Left lung (tissue), 4 donors: ENCODE measurements at regions not wholly inside any gene's neighbourhood (a gene's known extent, or its start where the extent isn't known, plus 50 kb on each side); places are given as distances from the start of the nearest gene placed in this dataset.

Source experiments
- ATAC-seq: fragments of 200-7000 bp; cut with Tn5 transposase; one replicate; pipeline ENCODE4 v1.9.1; 2020; ENCODE audit warnings: moderate library complexity
- DNase-seq, 4 donors: peaks; one replicate each; pipeline ENCODE4 v3.0.0-alpha.2; 2013 to 2020
- H3K27ac ChIP-seq, 2 donors: fragments of 200-600 bp; sonication (generic) in 1 of 2; one replicate each; pipeline versions ENCODE4 v1.5.0 to v1.8.0; 2020 to 2021
- H3K27me3 ChIP-seq, 2 donors: fragments of 200-600 bp; sonication (generic) in 1 of 2; one replicate each; pipeline versions ENCODE4 v1.5.0 to v1.8.0; 2020 to 2021
- H3K36me3 ChIP-seq, 2 donors: fragments of 200-600 bp; sonication (generic) in 1 of 2; one replicate each; pipeline versions ENCODE4 v1.5.0 to v1.8.0; 2020 to 2021
- H3K4me1 ChIP-seq, 2 donors: fragments of 200-600 bp; one replicate each; pipeline ENCODE4 v1.8.0; 2021
- H3K4me3 ChIP-seq, 2 donors: fragments of 200-600 bp; sonication (generic) in 1 of 2; one replicate each; pipeline versions ENCODE4 v1.5.0 to v1.8.0; 2020 to 2021; ENCODE audit warnings: mild to moderate bottlenecking in 1 of 2
- H3K9me3 ChIP-seq, 2 donors: fragments of 200-600 bp; sonication (generic) in 1 of 2; one replicate each; pipeline versions ENCODE4 v1.5.0 to v1.8.0; 2020 to 2021
- intact Hi-C, 2 donors: fragments of 100-400 bp; cut with DNase I; formaldehyde crosslinking; loops; one replicate each; pipeline versions ENCODE4 v1.11.2 to v1.14.2; 2022
- TF ChIP-seq, protein P1 (sequence below), 2 donors: fragments of 200-600 bp; sonication (generic) in 1 of 2; IDR thresholded peaks; one replicate each; pipeline versions ENCODE4 v1.5.0 to v1.8.0; 2021; ENCODE audit warnings: antibody characterized with exemption in 2 of 2
- donor health status: DM: no; HTN: yes; CAD: no.
- donor health status: DM: no; HTN: no; CAD: no.

DNA sequence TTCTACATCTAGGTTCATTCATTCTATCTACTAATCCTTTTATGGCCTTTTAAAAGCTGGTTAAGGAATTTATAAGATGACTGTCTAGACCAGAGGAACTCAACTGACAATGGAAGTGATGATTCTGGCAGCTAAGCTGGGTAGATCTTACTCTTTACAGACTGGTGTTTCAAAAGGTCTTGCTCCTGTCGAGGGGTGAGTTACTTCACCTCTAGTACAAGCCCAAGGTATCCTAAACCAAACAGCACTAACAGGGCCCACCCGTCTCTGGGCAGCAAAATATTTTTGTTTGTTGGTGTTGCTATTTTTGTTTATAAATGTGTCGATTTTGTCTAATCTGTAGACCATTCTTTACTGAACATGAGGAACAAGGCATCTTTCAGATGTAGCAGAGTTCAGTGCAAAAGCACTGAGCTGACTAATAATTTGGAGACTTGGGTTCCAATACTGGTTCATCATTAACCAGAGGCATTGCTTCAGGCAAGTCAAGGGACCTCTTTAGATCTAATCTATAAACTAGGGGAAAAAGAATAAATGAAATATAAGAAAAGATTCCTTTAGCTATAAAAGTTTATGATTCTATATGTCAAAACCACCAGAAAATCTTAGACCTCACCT is 90.3 kb upstream of the FRG1 start:
- H3K27ac ChIP-seq: no peak overlapping the region
- TF ChIP-seq, protein P1, sequence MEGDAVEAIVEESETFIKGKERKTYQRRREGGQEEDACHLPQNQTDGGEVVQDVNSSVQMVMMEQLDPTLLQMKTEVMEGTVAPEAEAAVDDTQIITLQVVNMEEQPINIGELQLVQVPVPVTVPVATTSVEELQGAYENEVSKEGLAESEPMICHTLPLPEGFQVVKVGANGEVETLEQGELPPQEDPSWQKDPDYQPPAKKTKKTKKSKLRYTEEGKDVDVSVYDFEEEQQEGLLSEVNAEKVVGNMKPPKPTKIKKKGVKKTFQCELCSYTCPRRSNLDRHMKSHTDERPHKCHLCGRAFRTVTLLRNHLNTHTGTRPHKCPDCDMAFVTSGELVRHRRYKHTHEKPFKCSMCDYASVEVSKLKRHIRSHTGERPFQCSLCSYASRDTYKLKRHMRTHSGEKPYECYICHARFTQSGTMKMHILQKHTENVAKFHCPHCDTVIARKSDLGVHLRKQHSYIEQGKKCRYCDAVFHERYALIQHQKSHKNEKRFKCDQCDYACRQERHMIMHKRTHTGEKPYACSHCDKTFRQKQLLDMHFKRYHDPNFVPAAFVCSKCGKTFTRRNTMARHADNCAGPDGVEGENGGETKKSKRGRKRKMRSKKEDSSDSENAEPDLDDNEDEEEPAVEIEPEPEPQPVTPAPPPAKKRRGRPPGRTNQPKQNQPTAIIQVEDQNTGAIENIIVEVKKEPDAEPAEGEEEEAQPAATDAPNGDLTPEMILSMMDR (IDR thresholded peaks at IDR 0.05): no peak
- intact Hi-C loops: no loop called here
- H3K9me3 ChIP-seq: peaks cover 0 to 7% of the 10 kb centered on the region in 2 donors
- DNase-seq: no peak
- no peak for ATAC-seq
- no peaks in the 10 kb centered on the region for H3K27me3 ChIP-seq
- no peaks in the 10 kb centered on the region for H3K4me1 ChIP-seq
- H3K4me3 ChIP-seq: no peak overlapping the region
- no peaks in the 10 kb centered on the region for H3K36me3 ChIP-seq

DNA sequence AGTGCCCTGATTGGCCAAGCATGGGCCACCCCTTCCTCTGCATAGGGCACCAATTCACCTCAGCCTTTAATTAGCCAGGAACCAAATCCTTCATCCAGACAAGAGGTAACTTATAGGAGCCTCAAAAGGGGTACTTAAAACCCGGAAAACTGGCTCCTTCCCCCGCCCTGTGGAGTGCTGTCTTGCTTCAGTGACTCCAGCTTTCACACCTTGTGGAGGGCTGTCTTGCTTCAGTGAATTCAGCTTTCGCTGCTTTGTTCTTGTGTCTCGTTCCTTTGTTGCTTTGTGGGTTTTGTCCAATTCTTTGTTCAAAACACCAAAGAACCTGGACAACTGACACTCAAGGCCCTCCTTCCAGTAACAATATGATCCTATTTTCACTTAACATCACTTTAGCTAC is 82.2 kb upstream of the FRG1 start:
- Histone ChIP-seq H3K4me1 (no peaks in the 10 kb centered on the region), H3K4me3 (no peak overlapping the region), H3K9me3 (peaks cover 0 to 4% of the 10 kb centered on the region in 2 donors), H3K27ac (no peak overlapping the region), H3K27me3 (no peaks in the 10 kb centered on the region), H3K36me3 (no peaks in the 10 kb centered on the region)
- TF ChIP-seq, protein P1 (IDR thresholded peaks at IDR 0.05): no peak
- DNase-seq: no peak
- intact Hi-C loops: no loop called here
- no peak for ATAC-seq

DNA sequence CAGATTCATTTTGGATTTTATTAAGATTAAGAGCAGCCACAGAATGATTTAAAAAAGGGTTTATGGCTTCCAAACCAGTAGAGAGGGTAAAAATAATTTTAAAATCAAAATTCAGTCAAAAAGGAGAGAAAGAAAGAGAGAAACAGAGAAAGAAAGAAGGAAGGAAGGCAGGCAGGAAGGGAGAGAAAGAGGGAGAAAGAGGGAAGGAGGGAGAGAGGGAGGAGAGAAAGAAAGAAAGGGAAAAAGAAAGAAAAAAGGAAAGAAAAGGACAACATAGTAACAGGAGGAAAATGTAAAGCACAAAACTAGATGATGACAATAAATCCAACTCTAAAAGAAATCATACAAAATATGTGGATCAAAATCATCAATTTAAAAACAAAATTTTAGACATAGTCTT is 79.6 kb upstream of the FRG1 start:
- H3K36me3 ChIP-seq: no peaks in the 10 kb centered on the region
- no peaks in the 10 kb centered on the region for H3K4me1 ChIP-seq
- no peak overlapping the region for H3K27ac ChIP-seq
- no peak overlapping the region for H3K4me3 ChIP-seq
- DNase-seq: no peak
- no peaks in the 10 kb centered on the region for H3K9me3 ChIP-seq
- ATAC-seq: no peak
- no peaks in the 10 kb centered on the region for H3K27me3 ChIP-seq
- TF ChIP-seq, protein P1 (IDR thresholded peaks at IDR 0.05): no peak
- intact Hi-C loops: no loop called here

DNA sequence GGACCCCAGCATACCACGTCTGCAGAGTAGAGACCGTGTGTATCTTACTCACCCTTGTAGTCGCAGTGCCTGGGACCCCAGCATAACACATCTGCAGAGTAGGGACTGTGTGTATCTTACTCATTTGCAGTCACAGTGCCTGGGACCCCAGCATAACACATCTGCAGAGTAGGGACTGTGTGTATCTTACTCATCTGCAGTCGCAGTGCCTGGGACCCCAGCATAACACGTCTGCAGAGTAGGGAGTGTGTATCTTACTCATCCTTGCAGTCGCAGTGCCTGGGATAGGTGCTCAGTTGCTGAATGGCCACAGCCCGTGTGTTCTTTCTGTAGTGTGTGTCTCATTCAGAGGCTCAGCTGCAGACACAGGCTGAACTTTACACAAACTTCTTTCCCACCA is 71.4 kb upstream of the FRG1 start:
- H3K27ac ChIP-seq: no peak overlapping the region
- H3K4me3 ChIP-seq: no peak overlapping the region
- intact Hi-C loops: no loop called here
- ATAC-seq (no peak), DNase-seq (no peak)
- TF ChIP-seq, protein P1 (IDR thresholded peaks at IDR 0.05): no peak
- no peaks in the 10 kb centered on the region for H3K9me3 ChIP-seq
- no peaks in the 10 kb centered on the region for H3K4me1 ChIP-seq
- H3K36me3 ChIP-seq: no peaks in the 10 kb centered on the region
- H3K27me3 ChIP-seq: no peaks in the 10 kb centered on the region

DNA sequence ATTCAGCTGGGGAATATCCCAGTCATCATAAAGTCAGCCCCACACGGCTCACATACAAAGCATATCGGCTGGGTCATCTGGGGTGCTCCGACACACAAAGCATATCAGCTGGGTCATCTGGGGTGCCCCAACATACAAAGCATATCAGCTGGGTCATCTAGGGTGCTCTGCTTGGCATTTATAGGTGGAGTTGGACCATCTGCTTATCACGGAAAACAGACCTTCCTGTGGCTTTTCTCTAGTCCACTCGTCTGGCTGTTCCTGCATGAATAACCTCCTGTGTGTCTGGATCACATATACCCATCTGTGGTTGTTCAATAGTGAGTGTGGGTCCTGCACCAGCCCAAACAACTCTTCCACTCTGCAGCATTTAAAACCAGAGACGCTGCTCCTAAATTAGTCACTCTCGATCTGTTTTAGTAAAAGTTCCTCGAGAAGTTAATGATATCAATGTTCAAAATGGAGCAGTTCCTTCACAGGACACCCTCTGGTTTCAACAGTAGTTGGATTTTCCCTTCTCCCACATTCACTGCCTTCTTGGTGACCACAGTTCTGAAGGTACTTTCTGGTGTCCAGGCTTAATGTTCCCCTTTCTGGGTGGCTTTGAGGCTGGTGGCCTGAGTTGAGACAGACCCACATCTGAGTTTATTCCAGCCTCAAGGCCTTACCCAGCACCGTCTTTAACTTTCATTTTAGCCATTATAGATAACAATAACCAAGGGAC is 70.0 kb upstream of the FRG1 start:
- Histone ChIP-seq H3K27me3 (no peaks in the 10 kb centered on the region), H3K4me1 (no peaks in the 10 kb centered on the region), H3K27ac (no peak overlapping the region), H3K9me3 (no peaks in the 10 kb centered on the region), H3K36me3 (no peaks in the 10 kb centered on the region), H3K4me3 (no peak overlapping the region)
- no peak for ATAC-seq
- DNase-seq: no peak
- intact Hi-C loops: no loop called here
- TF ChIP-seq, protein P1 (IDR thresholded peaks at IDR 0.05): no peak
